ENCODE measurements at regions not wholly inside any gene's neighbourhood (a gene's known extent, or its start where the extent isn't known, plus 50 kb on each side); places are given as distances from the start of the nearest gene placed in this dataset.
A peak's percentile ranks its signal among the peaks of the same experiment; 100 is the strongest.

GRCh38 chr2:215528555-215528954 lies 92.7 kb upstream of the FN1 start:
- DNase-seq, result no peak

GRCh38 chr2:215527736-215528135 lies 91.9 kb upstream of the FN1 start:
- DNase-seq, result no peak

GRCh38 chr2:215526341-215526740 lies 90.5 kb upstream of the FN1 start:
- no peak for DNase-seq

- peak; percentile 18 for DNase-seq
These were observed 86.4 kb upstream of the FN1 start for GRCh38 chr2:215522237-215522636.

DNA sequence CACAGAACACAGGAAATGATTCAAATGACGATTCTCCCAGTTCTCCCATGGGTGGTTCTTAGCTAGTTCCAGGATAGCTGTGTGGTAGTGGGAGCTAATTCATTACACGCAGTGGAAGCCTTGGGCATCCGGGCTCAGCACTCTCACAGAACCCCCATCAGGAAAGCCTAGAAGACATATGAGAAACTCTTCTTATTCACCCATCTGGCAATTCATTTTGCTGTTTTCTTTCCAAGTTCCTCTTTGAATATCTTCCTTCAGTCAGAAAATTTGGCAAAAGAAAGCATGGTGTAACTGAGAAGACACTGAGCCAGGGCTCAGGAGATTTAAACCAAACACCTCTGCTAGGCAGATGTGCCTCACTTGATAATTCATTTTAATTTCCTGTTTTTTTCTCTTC lies 85.2 kb upstream of the FN1 start:
- no peak for DNase-seq

GRCh38 chr2:215517391-215517790 lies 81.5 kb upstream of the FN1 start:
- no peak for DNase-seq

GRCh38 chr2:215514516-215514915 lies 78.6 kb upstream of the FN1 start:
- DNase-seq, result no peak

- no peak for DNase-seq
These were observed 75.8 kb upstream of the FN1 start for GRCh38 chr2:215511454-215512346.

- no peak for DNase-seq
These were observed 72.0 kb upstream of the FN1 start for GRCh38 chr2:215507836-215508235.

GRCh38 chr2:215507136-215507535 lies 71.3 kb upstream of the FN1 start:
- DNase-seq, result no peak

- no peak for DNase-seq
These were observed 70.7 kb upstream of the FN1 start for GRCh38 chr2:215506604-215506990.

DNA sequence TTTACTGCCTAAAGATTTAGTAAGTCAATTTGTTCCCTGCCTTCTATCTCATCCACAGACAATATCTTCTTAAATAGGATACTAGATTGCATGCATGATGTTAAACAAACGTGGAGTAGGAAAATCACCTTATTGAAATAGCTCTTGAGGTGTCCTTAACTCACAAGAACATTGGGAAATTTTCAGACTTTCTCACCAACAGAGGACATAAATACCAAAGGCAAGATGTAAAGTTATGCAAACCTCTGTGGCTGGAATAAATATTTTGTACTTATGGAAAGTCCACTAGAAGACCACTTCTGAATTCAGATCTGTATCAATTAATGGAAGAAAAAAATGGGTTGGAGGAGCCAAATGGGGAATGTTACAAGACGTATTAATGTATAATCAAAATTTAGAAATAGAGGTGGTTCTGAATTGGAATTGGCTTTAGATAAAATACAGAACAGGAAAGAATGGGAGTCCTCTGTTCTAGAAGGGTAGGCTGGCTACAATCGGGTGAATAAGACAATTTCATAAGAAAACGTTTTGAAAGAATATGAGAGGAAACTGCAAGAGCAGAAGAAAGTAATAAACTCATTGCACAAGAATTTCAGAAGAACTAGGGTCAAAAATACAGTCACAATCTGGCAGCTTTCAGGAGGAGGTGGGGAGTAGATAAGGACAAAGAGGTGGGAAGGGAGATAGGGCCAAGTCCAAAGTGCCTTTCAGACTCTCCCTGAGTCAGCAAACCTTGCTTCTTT lies 69.3 kb upstream of the FN1 start:
- no peak for DNase-seq

DNA sequence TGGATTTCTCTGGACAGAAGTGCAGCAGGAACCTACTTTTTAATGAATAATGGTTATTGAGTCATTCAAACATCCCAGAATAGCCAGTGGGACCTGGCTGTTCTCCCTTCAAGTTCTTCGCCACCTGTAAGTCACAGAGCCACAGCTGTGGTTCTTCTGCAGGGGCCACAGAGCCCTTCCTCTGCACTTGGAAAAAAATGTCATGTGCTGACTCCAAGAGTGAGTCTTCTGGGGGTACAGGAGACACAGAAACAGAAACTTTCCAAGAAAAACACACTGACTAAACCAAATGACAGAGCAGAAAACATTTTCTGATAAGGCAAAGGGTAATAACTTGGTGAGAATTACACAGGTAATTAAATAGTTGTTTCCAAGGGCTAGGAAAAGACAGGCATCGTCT lies 68.7 kb upstream of the FN1 start:
- DNase-seq, result no peak

DNA sequence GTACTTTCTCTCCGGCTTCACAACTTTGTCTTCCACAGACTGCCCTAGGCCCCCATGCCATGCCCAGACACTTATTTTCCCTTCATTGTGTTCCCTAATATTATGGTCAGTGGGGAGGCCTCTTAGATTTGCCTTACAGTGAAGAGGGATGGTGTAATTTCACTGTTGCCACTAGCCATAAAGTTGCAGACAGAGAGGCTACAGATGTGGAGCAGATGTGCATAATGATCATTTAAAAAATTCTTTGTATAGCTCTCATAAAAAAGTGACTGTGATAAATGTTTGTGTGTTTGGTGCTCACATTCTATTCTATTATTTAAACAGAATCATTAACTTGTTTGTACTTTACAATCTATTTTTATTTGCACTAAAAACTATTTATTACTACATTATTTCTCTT lies 67.5 kb upstream of the FN1 start:
- DNase-seq, result no peak

- DNase-seq, result no peak
These were observed 64.6 kb upstream of the FN1 start for GRCh38 chr2:215500466-215500865.

- DNase-seq, result no peak
These were observed 63.5 kb upstream of the FN1 start for GRCh38 chr2:215499331-215499730.

DNA sequence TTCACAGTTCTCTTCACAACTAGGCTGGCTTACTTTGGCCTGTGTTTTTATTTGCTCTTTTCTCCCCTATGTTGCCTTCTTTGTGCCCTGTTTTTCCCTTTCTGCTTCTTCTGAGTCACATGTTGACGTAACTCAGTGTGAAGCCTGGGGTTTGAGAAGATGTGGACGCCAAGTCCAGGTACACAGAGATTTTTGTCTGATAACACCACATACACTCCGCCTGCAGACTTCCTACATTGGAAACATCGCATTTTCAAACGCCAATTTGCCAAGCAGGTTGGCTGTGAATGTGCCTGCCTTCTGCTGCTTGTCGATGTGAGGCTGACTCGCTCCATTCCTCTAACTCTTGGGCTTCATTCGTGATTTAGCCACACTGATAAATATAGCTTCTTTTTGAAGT lies 62.6 kb upstream of the FN1 start:
- no peak for DNase-seq

- no peak for DNase-seq
These were observed 57.5 kb upstream of the FN1 start for GRCh38 chr2:215493376-215493775.

GRCh38 chr2:215489288-215489848 lies 53.5 kb upstream of the FN1 start:
- DNase-seq, result no peak

DNA sequence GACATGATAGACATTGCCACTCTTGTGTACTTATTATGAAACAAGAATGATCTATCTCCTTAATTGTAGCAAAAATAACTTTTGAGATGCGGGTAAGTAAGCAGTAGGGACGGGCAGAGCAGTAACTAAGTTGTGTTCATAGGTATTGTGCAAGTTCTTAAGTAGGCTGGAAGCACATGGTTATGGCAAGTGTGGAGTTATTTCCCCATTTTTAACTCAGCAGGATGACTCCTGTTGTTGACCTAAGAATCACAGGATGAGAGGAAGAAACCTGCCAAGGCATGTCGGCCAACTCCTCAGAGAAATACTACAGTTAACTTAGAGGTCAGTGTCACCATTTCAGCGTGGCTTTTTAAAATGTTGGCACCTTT lies 51.1 kb upstream of the FN1 start:
- DNase-seq, result no peak

GRCh38 chr2:215486291-215487001 lies 50.6 kb upstream of the FN1 start:
- no peak for DNase-seq

Measured in NCI-H1048 (cell line).